Prostate gland (tissue), 2 donors: ENCODE measurements at regions not wholly inside any gene's neighbourhood (a gene's known extent, or its start where the extent isn't known, plus 50 kb on each side); places are given as distances from the start of the nearest gene placed in this dataset.

Experiments used
- CTCF ChIP-seq, 4 experiments: fragments of 200-600 bp in 2 of 4; fragments of 450-650 bp in 2 of 4; sonication (generic) in 2 of 4; IDR thresholded peaks; 1 replicate in 3 of 4; 2 replicates in 1 of 4; pipeline ENCODE4 v1.5.1; 2016 to 2019; ENCODE audit warnings: antibody characterized with exemption in 4 of 4, mild to moderate bottlenecking in 2 of 4, moderate library complexity in 2 of 4
- POLR2A ChIP-seq: fragments of 450-650 bp; IDR thresholded peaks from one replicate; pipeline ENCODE4 v1.6.1; 2016; ENCODE audit warnings: antibody characterized with exemption, mild to moderate bottlenecking
- POLR2AphosphoS5 ChIP-seq: sonication (generic); formaldehyde crosslinking; IDR thresholded peaks from one replicate; pipeline ENCODE4 v1.6.1; 2017; ENCODE audit warnings: antibody characterized with exemption

DNA sequence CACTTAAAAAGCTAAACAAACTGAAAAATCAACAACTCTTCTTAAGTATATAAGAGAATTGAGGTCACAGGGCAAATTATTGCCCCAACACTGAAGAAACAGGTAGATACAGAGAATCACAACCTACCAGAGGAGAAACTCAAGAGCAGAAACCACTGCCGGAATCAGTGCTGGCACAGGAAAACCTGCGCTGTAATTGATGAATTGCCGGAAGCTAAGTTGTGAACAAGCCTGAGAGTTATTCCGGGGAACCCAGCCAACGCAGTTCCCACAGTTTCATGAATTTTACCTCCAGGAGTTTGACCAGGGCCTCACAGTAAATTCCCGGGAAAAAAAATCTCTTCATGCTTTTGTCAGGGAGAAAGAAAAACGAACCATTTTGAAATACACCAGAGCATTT, 657.1 kb upstream of the BRINP3 start:
- TF ChIP-seq CTCF (IDR thresholded peaks at IDR 0.05) = no peak
- no peak for TF ChIP-seq POLR2A
- no peak for TF ChIP-seq POLR2AphosphoS5
